Mononuclear cell (primary cell): ENCODE measurements at regions not wholly inside any gene's neighbourhood (a gene's known extent, or its start where the extent isn't known, plus 50 kb on each side); places are given as distances from the start of the nearest gene placed in this dataset.
"Not testable (repeated sequence)": the region's sequence is repeated elsewhere in the genome, so short reads cannot be mapped to it uniquely, and the experiment has no call there.

Experiments used
- H3K27me3 ChIP-seq: 2 replicates; pipeline ENCODE4 v1.6.0; 2011; ENCODE audit warnings: low read length, control low read depth; ENCODE audit not compliant: insufficient read depth
- H3K4me1 ChIP-seq: 2 replicates; pipeline ENCODE4 v1.5.1; 2011; ENCODE audit warnings: mild to moderate bottlenecking, low read length, control low read depth; ENCODE audit not compliant: insufficient read depth
- H3K4me3 ChIP-seq: 2 replicates; pipeline ENCODE4 v1.5.1; 2011; ENCODE audit warnings: mild to moderate bottlenecking, low read length, moderate library complexity
- H3K9me3 ChIP-seq: 2 replicates; pipeline ENCODE4 v1.5.1; 2011; ENCODE audit warnings: low read depth, mild to moderate bottlenecking, control low read depth, low read length

GRCh38 chr14:89469210-89470198 is 52.5 kb upstream of the FOXN3 start:
- no peaks in the 10 kb centered on the region for H3K9me3 ChIP-seq
- no peak overlapping the region for H3K4me3 ChIP-seq
- no peaks in the 10 kb centered on the region for H3K27me3 ChIP-seq
- H3K4me1 ChIP-seq: peaks cover 66% of the 10 kb centered on the region

GRCh38 chr14:89468566-89468965 is 51.5 kb upstream of the FOXN3 start:
- H3K27me3 ChIP-seq: no peaks in the 10 kb centered on the region
- H3K4me1 ChIP-seq: peaks cover 74% of the 10 kb centered on the region
- no peaks in the 10 kb centered on the region for H3K9me3 ChIP-seq
- H3K4me3 ChIP-seq: no peak overlapping the region

GRCh38 chr14:89468030-89468429 is 51.0 kb upstream of the FOXN3 start:
- not testable (repeated sequence) for H3K4me3 ChIP-seq, H3K27me3 ChIP-seq, H3K9me3 ChIP-seq
- H3K4me1 ChIP-seq: peaks cover 79% of the 10 kb centered on the region

- Histone ChIP-seq H3K4me3 (no peak overlapping the region), H3K27me3 (no peaks in the 10 kb centered on the region), H3K4me1 (peaks cover 83% of the 10 kb centered on the region), H3K9me3 (no peaks in the 10 kb centered on the region)
These were observed 49.9 kb upstream of the FOXN3 start for GRCh38 chr14:89466944-89467343.
